ENCODE measurements at regions not wholly inside any gene's neighbourhood (a gene's known extent, or its start where the extent isn't known, plus 50 kb on each side); places are given as distances from the start of the nearest gene placed in this dataset.

DNA sequence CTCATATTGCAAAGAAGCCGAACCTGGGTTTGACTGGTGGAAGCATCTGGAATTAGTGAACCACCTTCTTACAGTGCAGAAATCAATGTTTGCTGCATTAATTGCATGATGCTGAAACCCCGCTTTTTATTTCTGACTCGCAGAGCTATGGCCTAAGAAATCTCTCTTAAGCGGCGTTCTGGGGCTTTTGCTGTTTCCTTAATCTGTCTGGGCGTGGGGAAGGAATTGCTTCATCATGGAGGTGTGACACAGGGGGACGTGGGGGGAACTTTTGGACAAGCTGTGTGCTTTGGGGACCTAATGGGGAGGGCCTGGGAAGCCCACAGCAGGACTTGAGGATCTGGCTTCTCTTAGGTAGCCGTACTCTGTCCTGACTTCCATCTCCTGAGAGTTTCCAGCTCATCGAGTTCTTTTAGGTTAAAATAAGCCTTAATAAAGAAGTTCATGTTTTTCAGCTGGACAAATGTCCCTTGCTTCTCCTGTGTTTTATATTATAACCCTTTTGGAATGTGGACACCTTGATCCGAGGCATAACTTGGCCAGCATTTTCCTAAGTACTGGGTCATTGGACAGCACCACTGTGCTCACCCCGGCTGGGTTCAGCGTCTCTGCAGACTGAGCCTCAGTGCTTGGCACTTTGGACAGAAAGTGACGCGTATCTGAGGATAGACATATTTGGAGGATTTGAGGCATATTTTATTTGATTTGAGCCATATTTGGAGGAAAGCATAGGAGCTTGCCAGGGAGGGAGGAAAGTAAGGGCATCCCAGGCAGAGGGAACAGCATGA is 192.1 kb upstream of the MYL2 start:
- TF ChIP-seq, protein P1, sequence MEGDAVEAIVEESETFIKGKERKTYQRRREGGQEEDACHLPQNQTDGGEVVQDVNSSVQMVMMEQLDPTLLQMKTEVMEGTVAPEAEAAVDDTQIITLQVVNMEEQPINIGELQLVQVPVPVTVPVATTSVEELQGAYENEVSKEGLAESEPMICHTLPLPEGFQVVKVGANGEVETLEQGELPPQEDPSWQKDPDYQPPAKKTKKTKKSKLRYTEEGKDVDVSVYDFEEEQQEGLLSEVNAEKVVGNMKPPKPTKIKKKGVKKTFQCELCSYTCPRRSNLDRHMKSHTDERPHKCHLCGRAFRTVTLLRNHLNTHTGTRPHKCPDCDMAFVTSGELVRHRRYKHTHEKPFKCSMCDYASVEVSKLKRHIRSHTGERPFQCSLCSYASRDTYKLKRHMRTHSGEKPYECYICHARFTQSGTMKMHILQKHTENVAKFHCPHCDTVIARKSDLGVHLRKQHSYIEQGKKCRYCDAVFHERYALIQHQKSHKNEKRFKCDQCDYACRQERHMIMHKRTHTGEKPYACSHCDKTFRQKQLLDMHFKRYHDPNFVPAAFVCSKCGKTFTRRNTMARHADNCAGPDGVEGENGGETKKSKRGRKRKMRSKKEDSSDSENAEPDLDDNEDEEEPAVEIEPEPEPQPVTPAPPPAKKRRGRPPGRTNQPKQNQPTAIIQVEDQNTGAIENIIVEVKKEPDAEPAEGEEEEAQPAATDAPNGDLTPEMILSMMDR (IDR thresholded peaks at IDR 0.05; ENCODE audit: insufficient read depth, low read length): no peak
- no peak for TF ChIP-seq POLR2AphosphoS5 (IDR thresholded peaks at IDR 0.05; ENCODE audit: low read depth)
- TF ChIP-seq GABPA (IDR thresholded peaks at IDR 0.05; ENCODE audit: low read depth): no peak
- TF ChIP-seq, protein P2, sequence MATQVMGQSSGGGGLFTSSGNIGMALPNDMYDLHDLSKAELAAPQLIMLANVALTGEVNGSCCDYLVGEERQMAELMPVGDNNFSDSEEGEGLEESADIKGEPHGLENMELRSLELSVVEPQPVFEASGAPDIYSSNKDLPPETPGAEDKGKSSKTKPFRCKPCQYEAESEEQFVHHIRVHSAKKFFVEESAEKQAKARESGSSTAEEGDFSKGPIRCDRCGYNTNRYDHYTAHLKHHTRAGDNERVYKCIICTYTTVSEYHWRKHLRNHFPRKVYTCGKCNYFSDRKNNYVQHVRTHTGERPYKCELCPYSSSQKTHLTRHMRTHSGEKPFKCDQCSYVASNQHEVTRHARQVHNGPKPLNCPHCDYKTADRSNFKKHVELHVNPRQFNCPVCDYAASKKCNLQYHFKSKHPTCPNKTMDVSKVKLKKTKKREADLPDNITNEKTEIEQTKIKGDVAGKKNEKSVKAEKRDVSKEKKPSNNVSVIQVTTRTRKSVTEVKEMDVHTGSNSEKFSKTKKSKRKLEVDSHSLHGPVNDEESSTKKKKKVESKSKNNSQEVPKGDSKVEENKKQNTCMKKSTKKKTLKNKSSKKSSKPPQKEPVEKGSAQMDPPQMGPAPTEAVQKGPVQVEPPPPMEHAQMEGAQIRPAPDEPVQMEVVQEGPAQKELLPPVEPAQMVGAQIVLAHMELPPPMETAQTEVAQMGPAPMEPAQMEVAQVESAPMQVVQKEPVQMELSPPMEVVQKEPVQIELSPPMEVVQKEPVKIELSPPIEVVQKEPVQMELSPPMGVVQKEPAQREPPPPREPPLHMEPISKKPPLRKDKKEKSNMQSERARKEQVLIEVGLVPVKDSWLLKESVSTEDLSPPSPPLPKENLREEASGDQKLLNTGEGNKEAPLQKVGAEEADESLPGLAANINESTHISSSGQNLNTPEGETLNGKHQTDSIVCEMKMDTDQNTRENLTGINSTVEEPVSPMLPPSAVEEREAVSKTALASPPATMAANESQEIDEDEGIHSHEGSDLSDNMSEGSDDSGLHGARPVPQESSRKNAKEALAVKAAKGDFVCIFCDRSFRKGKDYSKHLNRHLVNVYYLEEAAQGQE (IDR thresholded peaks at IDR 0.05; ENCODE audit: insufficient replicate concordance, low read depth): peak; percentile 81
- TF ChIP-seq SPI1 (IDR thresholded peaks at IDR 0.05; ENCODE audit: borderline replicate concordance, low read depth): no peak

All from HL-60 (cell line).